Pancreas (tissue), 10 donors: ENCODE measurements at regions not wholly inside any gene's neighbourhood (a gene's known extent, or its start where the extent isn't known, plus 50 kb on each side); places are given as distances from the start of the nearest gene placed in this dataset.

ENCODE experiments used
- ATAC-seq, 4 donors: fragments of 200-7000 bp; cut with Tn5 transposase; one replicate each; pipeline versions ENCODE4 v1.8.0 to v1.9.1; 2020; ENCODE audit warnings: mild to moderate bottlenecking in 4 of 4, moderate library complexity in 4 of 4
- DNase-seq, 6 donors: peaks; one replicate each; pipeline ENCODE4 v3.0.0-alpha.2; 2020
- FAIRE-seq: peaks from 2 replicates; lab custom pipeline; 2012; peaks lifted over from hg19 to GRCh38; lab: Jason Lieb, UNC
- H3K27ac ChIP-seq, 4 donors: fragments of 200-600 bp; sonication (generic); 1 replicate in 3 of 4; 2 replicates in 1 of 4; pipeline versions ENCODE4 v1.5.0 to v1.8.0; 2020
- H3K27me3 ChIP-seq, 4 donors: fragments of 200-600 bp; one replicate each; pipeline ENCODE4 v1.8.0; 2021
- H3K36me3 ChIP-seq, 3 donors: fragments of 200-600 bp; sonication (generic) in 1 of 3; one replicate each; pipeline versions ENCODE4 v1.5.0 to v1.8.0; 2020 to 2021
- H3K4me1 ChIP-seq, 3 donors: fragments of 200-600 bp; one replicate each; pipeline ENCODE4 v1.8.0; 2021
- H3K4me3 ChIP-seq, 4 donors: fragments of 200-600 bp; sonication (generic) in 2 of 4; one replicate each; pipeline versions ENCODE4 v1.5.0 to v1.8.0; 2020 to 2021
- H3K9me3 ChIP-seq, 4 donors: fragments of 200-600 bp; one replicate each; pipeline ENCODE4 v1.8.0; 2021
- WGBS, 2 donors: extraction: QIAGEN DNeasy Blood & Tissue Kit; methylation state at CpG; one replicate each; pipeline ENCODE4 v1.1.7; 2013; 5-methylcytosine and 5-hydroxymethylcytosine counted together
- intact Hi-C, 3 donors: fragments of 100-400 bp; cut with DNase I; formaldehyde crosslinking; loops; one replicate each; pipeline versions ENCODE4 v1.11.1 to v1.14.2; 2022
- TF ChIP-seq, protein P1 (sequence below), 4 donors: fragments of 200-600 bp; sonication (generic) in 3 of 4; IDR thresholded peaks; one replicate each; pipeline versions ENCODE4 v1.5.0 to v1.8.0; 2021; ENCODE audit warnings: antibody characterized with exemption in 4 of 4
- donor health status: healthy with polysubstance abuse.
- donor health status: DM: no; HTN: no; CAD: no; lungs with moderate emphysema.
- donor health status: DM: no; HTN: no; CAD: no.
- donor health status: control.
- donor health status: control.
- donor health status: Bipolar disorder and iron deficiency.
- donor health status: DM: yes; HTN: yes; CAD: no.
- donor health status: DM: no; HTN: no; CAD: no.
- donor health status: DM: no; HTN: no; CAD: no.
- donor health status: DM: yes; HTN: yes; CAD: no.

DNA sequence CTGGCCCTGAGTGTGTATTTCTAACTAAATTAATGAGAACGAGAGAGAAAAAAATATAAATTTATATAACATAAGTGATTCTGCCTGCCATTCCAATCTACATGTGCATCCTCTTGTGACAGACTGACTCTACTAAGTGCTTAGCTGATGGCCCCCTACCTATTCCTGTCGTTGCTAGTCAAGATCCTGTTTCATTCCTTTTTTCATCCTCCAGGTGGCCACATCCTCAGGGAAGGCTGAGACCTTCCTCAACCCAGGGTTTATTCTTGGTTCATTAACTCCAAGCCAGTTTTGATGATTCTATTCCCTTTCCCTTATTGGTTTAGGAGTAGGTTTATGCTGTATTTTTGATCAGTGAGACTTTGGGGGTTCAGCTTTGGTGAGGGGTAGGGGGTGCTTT is 201.3 kb downstream of the C9orf152 start:
- FAIRE-seq (no peak), DNase-seq (no peak), ATAC-seq (no peak)
- no peaks in the 10 kb centered on the region for H3K27me3 ChIP-seq
- intact Hi-C loops, result no loop called here
- H3K27ac ChIP-seq, result no peak overlapping the region
- H3K9me3 ChIP-seq, result no peaks in the 10 kb centered on the region
- TF ChIP-seq, protein P1, sequence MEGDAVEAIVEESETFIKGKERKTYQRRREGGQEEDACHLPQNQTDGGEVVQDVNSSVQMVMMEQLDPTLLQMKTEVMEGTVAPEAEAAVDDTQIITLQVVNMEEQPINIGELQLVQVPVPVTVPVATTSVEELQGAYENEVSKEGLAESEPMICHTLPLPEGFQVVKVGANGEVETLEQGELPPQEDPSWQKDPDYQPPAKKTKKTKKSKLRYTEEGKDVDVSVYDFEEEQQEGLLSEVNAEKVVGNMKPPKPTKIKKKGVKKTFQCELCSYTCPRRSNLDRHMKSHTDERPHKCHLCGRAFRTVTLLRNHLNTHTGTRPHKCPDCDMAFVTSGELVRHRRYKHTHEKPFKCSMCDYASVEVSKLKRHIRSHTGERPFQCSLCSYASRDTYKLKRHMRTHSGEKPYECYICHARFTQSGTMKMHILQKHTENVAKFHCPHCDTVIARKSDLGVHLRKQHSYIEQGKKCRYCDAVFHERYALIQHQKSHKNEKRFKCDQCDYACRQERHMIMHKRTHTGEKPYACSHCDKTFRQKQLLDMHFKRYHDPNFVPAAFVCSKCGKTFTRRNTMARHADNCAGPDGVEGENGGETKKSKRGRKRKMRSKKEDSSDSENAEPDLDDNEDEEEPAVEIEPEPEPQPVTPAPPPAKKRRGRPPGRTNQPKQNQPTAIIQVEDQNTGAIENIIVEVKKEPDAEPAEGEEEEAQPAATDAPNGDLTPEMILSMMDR (IDR thresholded peaks at IDR 0.05), result no peak
- WGBS, 2 donors, result 52 to 65% methylated on average over 2 of the region's 2 CpGs
- no peak overlapping the region for H3K4me3 ChIP-seq
- H3K4me1 ChIP-seq, result no peaks in the 10 kb centered on the region
- H3K36me3 ChIP-seq, result no peaks in the 10 kb centered on the region

DNA sequence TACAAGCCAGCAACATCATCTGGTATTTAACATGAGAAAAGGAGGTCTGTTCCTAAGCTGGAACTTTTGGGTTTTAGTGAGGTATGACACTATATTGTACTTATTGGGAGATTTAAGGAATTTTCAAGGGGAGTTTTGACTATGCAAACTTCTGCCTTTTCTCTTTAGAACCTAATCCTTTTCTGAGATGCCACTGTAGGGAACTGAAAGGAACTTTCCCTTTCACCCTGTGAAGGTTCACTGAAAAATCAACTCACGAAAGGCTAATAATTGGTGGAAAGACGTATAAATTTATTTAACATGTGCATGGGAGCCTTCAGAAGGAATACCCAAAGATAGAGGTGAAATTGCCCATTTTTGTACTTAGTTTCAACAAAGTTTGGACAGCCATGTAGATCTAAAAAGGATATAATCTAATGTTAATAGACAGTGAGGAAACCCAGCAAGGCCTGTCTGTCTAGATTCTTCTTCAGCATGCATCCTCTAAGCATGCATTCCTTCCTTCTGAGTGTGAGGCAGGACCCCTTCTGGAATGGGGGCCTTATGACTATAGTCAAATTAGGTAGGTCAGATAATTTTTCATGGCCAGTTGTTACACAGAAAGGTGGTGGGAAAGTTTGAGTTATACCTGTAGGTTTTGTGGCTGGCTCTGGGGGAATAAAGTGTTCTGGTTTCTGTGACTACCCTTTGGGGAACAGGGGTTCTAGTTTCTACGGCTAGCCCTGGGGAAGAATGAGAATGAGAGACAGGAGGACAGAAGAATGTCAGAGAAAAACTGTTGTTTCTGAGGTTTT is 200.3 kb downstream of the C9orf152 start:
- 55 to 64% methylated on average over 3 of the region's 3 CpGs for WGBS, 2 donors
- Histone ChIP-seq H3K27me3 (no peaks in the 10 kb centered on the region), H3K27ac (no peak overlapping the region), H3K9me3 (no peaks in the 10 kb centered on the region), H3K4me3 (no peak overlapping the region), H3K4me1 (no peaks in the 10 kb centered on the region), H3K36me3 (no peaks in the 10 kb centered on the region)
- ATAC-seq (no peak), FAIRE-seq (no peak), DNase-seq (no peak)
- intact Hi-C loops, result no loop called here
- TF ChIP-seq, protein P1 (IDR thresholded peaks at IDR 0.05), result no peak

DNA sequence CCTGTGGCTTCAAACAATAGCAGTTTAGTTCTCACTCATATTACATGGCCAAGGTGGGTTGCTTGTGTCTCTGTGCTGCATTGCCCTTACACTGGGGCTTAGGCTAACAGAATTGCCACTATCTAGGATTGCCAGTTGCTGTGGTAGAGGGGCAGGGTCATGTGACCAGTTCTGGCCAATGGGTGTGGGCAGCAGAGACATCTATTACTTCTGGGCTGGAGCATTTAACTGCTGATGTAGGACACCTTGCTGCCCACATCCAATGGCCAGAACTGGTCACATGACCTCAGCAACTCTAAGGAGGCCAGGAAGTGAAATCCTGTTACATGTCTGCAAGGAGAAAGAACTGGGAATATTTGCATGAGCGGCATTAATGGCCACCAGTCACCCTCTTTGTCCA is 199.3 kb downstream of the C9orf152 start:
- TF ChIP-seq, protein P1 (IDR thresholded peaks at IDR 0.05), result no peak
- intact Hi-C loops, result no loop called here
- Histone ChIP-seq H3K9me3 (no peaks in the 10 kb centered on the region), H3K4me1 (no peaks in the 10 kb centered on the region), H3K27me3 (no peaks in the 10 kb centered on the region), H3K4me3 (no peak overlapping the region), H3K36me3 (no peaks in the 10 kb centered on the region), H3K27ac (no peak overlapping the region)
- WGBS, 2 donors, result 84 to 100% methylated on average over 1 of the region's 1 CpG
- FAIRE-seq (no peak), DNase-seq (no peak), ATAC-seq (no peak)

DNA sequence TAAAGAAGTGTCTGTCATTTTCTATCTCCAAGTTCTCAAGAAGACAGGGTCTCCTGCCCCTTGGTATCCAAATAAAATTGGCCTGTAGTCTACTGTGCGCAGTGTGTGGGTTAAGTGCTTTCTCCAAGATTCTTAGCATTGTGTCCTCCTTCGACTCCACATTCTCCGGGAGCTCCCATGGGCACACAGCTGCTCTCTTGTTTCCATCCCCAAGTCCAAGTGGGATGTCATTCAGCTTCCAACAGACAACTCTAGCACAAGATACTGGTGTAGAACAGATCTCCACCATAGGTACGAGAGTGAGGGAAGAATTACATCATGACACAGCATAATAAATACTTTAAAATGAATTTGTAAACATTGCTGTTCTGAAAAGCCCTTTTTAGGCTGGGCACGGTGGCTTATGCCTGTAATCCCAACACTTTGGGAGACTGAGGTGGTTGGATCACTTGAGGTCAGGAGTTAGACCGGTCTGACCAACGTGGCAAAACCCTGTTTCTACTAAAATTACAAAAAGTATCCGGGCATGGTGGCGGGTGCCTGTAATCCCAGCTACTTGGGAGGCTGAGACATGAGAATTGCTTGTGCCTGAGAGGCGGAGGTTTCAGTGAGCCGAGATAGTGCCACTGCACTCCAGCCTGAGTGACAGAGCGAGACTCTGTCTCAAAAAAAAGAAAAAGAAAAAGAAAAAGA is 196.2 kb downstream of the C9orf152 start:
- FAIRE-seq (no peak), ATAC-seq (no peak), DNase-seq (no peak)
- H3K4me1 ChIP-seq, result no peaks in the 10 kb centered on the region
- TF ChIP-seq, protein P1 (IDR thresholded peaks at IDR 0.05), result no peak
- WGBS, 2 donors, result 76 to 85% methylated on average over 12 of the region's 12 CpGs
- H3K27me3 ChIP-seq, result no peaks in the 10 kb centered on the region
- intact Hi-C loops, result no loop called here
- no peak overlapping the region for H3K4me3 ChIP-seq
- no peak overlapping the region for H3K27ac ChIP-seq
- H3K9me3 ChIP-seq, result no peaks in the 10 kb centered on the region
- no peaks in the 10 kb centered on the region for H3K36me3 ChIP-seq

DNA sequence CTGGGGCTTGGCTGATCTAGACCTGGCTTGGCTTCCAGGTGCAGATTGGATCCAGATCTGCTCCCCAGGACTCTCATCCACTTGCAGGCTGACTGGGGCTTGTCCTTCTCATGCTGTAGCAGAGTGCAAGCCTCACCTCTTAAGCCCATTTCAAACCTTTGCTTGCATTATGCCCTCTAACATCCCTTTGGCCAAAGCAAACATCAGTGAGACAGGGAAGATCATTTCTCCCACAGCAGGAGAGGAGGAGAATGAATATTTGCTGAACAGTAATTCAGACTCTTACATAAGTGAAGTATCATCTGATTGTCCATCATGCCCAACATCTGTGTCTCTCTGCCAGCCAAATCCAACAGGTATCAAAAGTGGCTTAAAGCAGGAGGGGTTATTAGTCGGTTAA is 194.9 kb downstream of the C9orf152 start:
- no peak for FAIRE-seq
- Histone ChIP-seq H3K9me3 (no peaks in the 10 kb centered on the region), H3K27ac (no peak overlapping the region), H3K4me3 (no peak overlapping the region), H3K36me3 (no peaks in the 10 kb centered on the region), H3K27me3 (no peaks in the 10 kb centered on the region), H3K4me1 (no peaks in the 10 kb centered on the region)
- intact Hi-C loops, result no loop called here
- WGBS, 2 donors, result 67 to 81% methylated on average over 1 of the region's 1 CpG
- no peak for ATAC-seq
- DNase-seq, result no peak
- TF ChIP-seq, protein P1 (IDR thresholded peaks at IDR 0.05), result no peak
